NCI-H345 (cell line): ENCODE measurements at regions not wholly inside any gene's neighbourhood (a gene's known extent, or its start where the extent isn't known, plus 50 kb on each side); places are given as distances from the start of the nearest gene placed in this dataset.

Experiments used
- DNase-seq: peaks from one replicate; lab custom pipeline; 2025; lab: John Stamatoyannopoulos, UW

DNA sequence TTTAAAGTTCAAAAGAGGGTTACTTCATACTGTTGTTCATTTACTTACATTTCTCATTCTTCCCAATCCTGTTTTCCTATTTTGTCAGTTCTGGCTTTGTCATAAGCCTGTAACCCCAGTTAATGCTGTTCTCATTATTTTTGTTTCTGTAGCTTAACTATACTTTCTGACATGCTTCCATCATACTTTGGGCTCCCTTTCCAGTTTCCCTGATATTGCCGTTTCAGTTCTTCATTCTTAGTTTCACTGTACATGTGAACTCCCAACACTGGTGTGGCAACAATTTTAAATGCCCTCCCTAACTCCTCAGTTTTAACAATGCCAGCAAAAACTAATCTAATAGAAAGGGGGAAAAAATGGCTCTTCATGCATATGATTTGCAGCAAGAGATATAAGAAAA lies 456.7 kb downstream of the LMO4 start:
- no peak for DNase-seq

DNA sequence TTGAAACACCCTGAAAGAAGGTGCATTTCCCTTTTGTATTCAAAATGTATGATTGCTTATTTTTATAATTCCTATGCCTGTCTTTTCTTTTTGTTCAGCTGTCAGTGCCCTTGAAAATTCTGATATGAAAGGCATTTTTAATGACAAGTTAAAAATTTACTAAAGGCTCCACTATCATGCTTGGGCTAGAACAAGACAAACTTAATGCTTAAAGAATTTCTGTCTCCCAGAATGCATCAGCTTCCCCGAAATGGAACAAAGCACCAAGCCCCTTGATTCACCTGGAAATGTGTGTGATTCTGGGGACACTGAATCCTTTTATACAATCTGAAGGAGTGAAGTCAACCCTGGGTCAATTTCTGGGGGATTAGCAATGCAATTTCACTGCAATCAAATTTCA lies 457.5 kb downstream of the LMO4 start:
- DNase-seq, result no peak

DNA sequence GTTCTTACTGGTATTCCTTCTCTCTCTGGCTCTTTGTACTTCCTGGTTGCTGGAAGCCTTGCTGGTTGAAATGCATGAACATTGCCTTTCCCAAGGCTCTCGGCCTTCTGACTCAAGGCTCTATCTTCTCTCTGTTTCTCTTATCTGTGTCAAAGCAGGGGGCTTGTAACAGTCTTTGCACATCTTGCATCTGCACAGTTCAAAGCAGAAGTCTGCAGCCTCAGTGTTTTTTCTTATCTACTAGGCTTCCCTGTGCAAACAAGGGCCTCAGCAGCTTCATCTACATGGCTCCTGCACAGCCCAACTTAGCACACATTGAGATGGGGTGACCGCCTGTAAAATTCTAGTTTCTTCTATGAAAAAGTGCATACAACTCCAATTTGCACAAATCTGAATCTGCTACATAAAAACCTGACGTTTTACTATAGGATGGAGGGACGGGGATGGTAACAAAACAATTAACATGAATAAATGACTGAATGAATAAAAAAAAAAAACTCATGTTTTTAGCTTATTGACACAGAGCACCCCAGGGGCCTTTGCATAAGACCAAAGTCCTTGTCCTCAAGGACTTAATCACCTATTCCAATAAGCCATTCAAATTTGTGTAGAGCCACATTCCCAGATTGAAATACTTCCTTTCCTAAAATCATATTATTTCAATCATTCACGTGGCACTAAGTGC lies 458.3 kb downstream of the LMO4 start:
- no peak for DNase-seq

DNA sequence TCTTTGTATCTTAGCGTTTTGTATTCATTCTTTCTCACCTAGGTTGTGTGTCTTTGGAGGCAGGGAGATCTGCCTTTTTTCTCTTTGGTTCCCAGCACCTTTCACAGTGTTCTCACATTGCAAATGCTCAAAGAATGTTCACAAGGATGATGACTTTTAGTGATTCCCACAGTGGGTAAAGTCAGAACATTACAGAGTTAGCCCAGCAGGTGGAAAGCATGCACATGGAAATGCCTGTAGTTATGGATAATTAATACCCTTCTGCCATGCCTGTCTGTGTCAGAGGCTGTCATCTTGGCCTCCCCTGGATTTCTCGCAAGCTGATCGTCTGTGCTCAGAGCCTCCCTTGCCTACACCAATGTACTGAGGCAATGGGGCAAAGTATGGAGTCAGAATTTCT lies 458.9 kb downstream of the LMO4 start:
- DNase-seq, result no peak

DNA sequence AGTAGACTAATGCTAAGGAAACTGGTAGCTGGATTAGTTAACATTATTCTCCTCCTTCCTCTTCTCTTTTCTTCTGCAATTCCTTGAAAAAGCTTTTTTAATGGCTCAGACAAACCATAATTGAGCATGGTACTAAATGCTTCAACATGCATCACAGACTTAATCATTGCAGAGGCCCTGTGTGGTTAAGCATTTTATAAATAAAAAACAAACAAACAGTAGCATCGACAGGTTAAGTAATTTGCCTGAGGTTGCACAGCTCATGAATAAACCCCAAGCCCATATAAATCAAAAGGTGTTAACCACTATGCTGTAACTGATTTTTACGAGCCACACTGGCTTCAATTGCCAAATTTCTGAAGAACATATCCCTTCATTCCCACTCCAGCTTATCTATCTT lies 462.1 kb downstream of the LMO4 start:
- DNase-seq, result no peak

DNA sequence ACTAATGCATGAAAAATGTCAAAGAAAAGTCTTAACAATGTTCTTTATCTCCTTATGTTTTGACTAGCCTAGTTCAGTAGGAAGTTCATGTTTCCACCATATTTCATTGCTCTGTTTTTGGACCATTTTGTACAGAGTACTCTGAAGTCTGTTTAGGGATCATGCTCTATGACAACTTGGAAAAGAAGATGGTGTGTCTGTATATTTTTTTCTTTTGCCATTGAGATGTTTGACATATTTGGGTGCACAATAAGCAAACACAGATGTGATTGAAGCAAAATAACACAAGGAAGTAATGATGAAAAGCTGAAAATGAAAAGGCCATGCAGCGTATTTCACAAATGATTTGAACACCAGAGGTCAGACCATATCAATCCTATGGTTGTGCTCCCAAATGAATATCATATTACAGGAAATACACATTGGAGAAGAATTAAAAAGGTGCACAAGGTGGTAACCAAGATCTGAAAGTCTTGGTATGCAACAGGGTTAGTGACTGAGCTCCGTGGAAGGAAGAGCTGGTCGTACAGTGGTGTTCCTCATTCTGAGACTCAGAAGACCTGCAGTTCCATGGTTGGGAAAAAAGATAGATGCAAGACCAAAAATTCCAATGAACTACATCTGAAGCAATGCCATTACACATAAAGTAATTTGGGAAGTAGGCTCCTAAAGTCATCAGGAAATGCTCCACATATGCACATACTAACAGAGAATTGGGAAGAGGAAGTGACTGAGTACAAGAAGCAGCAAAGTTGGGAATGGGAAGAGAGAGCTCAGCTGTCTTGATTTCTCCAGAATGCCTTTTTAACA lies 463.5 kb downstream of the LMO4 start:
- no peak for DNase-seq

DNA sequence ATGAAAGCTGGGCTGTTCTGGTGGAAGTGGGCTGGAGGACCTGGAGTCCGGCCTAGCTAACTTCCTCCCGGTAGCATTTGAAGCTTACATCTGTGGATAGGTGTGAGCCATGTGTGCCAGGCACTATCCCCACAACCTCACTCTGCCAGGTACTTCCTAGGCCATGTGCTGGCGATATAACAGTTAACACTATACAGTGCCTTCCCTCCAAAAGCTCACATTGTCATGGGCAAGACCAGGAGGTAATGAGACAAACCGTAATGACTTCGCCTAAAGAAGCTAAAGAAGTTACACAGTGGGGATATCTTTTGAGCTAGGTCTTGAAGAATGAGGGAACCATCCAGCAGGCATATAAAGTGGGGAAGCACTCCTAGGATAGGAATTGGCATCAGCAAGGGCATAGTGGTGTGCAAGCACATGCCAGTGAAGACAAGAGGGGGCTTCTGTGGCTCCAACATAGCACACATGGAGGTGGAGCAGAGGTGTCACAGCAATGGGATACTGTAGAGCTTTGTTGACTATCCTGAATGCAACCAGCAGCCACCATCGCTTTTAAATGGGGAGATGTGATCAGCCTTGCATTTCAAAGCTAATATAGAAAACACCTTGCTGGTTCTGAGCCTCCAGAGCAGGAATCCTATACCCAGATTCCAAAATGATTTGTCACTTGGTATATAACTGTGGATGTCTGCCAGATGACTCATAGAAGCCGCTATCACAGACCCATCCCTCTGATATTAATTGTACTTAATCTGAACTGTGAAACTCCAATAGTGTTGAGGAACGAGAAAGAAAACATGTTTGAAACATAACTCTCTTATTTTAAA lies 466.3 kb downstream of the LMO4 start:
- DNase-seq, result no peak

DNA sequence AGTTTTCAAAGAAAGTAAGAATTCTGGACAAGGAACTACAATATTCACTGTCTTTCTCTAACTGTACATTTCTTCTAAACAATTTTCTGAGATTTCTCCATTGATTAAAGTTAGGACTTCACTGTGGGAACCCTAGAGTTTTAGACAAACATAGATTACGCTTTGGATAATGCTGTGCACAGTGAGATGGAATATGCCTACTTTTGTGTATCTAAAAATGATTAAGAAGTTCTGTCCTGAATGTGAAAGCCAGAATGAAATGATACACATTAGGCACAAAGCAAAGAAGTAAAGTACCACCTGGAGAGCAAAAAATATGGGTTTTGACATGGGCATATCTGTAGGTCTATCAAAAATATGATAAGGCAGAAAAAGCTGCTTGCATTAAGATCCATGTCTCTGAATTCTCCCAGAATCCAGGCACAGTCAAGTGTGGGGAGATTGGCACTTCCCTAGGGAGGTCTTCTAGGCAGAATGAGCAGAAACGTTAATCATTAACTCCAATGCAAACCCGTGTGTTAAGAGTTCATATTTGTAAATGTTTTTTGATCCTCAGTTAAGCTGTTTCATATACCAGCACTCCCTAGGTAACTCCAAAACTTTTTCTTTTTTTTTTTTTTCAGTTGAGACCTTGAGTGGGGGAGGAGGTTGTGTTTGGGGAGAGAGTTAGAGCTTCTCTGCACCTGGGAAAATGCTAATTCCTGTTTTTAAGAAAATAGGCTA lies 467.1 kb downstream of the LMO4 start:
- no peak for DNase-seq

DNA sequence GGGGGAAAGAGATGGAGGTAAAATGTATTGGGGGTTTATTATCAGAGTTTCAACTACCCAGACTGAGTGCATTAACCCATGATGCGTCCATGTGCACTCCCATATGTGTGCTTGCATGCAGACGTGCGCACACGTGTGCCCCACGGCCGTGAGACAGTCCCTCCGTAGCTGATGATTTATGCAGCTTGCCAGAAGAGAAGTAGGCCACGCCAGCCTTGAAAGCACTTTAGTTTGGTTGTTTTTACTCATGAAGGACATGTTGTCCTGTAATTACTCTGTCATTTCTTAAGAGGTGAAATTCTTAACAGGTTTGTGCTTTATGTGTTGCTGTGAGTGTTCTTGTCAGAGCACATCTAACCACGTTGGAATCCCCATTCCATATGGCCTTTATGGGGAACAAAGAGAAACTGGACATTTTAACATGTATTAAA lies 467.8 kb downstream of the LMO4 start:
- no peak for DNase-seq

DNA sequence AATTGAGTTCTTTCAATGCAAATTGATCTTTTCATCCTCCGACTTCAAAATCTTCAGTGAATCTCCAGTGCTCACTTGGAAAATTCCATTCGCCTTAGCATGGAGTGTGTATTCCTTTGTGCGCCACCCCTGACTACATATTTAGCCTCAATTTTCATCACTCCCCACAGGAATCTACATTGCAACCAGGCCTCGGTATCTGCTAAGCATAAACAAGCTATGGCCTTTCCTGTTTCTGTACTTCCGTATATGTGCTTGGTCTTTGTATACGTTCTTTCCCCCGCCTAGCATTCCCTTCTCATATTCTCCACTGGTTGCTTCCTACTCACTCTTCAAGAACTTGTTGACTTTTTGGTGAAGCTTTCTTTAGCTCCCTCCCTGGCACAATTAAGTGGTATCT lies 470.8 kb downstream of the LMO4 start:
- DNase-seq, result no peak

DNA sequence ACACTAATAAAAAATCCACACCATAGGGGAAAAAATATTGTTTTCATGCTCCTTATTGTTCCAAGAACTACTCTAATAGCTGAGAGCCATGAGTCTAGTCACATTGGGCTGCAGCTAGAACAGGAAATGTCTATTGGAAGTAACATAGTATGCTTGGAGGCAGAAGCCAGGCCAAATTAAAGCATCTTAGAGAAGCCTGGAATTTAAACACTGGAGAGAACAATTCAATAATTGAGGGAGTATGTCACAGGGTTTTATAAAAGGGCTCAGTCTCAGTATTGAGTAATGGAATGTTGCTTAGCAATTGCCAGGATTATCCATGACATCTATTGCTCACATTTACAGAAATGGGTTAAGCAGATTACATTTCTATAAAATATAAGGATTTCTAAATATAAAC lies 471.3 kb downstream of the LMO4 start:
- DNase-seq, result no peak

DNA sequence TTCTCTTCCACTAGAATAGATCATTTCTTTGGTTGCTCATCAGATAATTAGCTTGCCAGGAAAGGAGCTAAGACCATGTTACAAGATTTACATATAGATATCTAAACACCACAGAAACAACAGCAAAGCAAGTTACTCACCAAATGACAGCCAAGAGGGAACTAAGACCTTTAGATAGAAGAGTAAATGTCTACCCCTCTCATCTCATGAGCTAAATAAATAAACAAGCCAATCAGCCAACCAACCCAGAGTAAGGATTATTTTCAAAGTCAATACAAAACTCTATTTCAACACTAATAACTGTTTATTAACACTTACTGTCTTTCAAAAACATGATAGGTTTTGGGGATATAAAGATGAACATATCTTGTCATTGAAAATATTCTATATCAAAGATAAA lies 474.7 kb downstream of the LMO4 start:
- DNase-seq, result no peak

DNA sequence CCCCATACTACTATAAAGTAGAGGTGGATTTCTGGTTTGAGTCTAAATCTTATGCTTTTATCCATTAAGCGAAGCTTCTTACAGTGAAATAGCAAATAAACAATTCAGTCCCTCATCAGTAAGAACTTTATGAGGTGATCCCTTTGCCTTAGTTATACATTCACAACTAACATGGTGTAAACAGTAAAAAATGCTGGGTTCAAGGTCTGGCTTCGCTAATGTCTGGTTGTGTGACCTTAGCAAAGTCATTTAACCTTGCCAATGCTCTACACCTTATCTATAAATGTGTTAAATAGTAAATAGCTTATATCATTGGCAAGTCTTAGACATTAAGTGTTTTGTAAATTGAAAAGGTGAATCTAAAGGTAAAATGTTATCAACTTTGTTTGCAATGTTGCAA lies 475.4 kb downstream of the LMO4 start:
- no peak for DNase-seq

DNA sequence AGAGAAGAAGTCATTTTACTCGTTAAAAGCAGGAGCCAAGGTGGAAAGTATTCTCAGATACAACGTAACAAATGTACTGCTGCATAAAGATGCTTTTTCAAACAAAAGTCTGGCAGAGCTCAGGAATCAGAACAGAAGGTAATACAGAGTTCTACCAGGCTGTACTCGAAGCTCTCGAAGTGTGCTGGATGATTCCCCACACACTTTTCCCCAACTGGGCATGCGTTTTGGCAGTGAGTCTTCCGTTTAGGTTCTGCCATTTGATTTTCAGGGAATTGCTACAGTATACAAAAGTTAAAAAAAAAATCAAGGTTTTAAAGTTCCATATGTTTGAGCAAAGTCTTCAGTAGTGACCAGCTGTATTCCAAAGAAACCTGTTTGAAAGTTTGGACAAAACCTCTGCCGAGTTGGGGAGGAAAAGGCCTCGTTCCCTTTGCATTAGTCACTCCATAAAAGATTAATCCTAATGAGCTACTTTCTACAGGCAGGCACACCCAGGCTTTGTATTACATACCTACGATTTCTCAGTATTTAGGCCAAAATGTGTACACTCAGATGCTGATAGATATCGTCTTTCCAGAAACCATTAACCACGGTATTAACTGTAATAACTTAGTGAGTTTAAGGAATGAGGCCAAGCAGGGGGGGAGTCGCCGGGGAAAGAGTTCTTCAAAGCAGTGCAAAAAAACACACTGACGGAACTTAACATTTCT lies 477.1 kb downstream of the LMO4 start:
- no peak for DNase-seq

DNA sequence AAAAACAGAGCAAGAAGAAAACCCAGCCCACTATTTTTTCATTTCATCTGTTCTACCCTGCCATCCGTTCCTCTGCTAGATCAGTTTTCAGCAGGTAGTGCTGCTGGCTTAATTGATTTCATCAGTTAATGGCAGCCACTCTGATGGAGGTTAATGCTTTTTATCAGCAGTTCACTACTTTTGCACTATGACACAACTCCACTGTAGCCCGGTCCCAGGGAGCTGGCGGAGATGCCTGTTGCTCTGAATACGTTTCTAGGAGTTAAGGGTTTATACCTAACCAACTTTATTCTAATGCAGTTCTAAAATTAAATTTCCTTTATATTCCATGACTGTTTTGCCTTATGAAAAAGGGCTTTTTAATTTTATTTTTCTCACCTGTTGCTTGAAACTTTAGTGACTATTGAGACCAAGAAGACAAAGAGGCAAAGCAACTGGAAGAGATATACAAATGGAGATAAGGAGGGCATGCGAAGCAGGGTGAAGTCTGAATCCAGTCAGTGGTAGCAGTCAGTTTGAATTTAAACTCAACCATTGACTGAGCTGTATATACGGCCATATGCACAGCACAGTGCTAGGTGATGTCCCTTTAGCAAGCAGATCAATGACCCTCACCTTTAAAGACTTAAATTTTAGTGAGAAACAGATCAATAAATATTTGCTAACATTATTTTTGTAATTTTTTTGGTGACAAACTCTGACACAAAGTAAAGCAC lies 477.9 kb downstream of the LMO4 start:
- DNase-seq, result no peak

DNA sequence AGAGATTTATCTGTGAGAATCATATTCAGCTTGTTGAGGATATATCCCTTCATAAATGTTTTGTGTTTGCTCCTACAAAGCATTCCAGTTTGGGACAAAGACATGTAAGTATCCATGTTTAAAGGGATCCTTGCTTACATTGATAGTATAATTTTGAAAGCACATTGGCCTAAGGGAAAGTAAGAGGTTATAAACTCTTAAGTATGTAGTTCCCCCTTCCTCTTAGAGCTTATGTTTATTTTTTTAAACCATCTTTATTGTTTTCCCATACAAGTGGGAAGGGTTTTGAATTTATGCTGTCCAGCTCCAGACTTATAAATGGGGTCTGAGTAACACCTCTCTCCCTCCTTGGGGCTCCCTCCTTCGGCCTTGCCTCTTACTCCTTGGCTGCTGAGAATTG lies 481.5 kb downstream of the LMO4 start:
- DNase-seq, result no peak

DNA sequence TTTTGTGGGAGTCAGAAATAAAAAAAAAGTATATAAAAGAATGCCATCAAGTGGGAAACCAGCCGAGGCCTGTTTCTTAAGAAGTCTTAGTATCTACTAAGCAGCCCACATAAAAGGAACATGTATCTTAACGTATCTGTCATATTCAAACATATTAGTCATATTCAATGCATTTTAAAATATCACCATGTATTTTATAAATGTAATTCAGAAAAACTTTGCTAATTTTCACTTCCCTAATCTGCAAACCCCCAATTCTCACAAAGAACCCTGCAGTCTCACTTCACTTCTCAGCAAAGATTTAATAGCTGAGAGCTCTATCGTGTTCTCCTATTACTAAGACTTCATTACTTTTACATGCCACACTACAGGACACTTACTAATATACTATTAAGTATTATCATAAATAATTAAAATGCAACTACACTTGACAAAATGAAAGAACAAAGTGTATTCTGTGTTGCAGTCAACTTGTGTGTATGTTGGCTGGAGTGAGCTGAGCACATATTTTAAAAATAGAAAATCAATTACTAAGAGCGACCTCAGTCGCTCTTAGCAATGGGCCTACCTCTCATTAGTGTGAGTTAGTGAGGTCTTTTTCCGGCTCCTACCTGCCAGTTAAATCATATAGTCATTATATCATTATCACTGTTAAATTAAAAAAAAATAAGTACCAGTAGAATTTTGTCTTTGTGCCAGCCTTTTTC lies 484.3 kb downstream of the LMO4 start:
- no peak for DNase-seq

DNA sequence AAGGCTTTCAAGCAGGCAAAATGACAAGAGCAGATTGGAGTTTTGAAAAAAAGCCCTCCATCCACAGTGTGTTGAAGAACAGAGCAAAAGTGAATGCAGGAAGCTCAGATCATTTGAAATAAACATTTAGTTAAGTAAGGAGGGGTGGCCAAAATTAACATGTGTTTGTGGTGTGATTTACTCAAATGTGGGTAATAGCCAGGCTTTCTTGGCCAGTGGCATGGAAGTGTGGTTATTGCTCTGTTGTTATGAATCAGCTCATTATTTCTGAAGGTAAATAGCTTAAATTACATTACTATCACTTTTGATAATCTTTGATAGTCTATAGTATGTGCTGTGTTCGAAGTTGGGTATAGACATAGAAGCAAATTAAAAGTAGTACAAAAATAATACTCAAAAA lies 485.9 kb downstream of the LMO4 start:
- DNase-seq, result no peak

DNA sequence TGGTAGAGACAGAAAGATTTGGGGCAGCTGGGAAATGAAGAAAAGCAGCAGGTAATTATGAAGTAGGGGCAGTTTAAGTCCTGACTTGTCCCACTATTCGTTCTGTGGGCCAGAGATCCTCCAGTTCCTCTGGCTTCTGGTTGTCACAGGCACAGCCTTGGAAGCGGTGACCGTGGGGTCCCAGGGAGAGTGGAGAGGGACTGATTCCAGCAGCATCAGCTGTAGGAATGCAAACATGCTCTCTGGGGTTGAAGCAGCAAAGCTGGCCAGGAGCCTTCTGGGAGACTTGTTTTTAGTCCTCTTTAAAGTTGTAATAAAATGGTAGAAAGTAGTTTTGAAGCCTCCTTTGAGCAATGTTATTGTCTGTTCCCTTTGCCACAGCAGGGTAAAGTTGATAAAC lies 488.0 kb downstream of the LMO4 start:
- no peak for DNase-seq

DNA sequence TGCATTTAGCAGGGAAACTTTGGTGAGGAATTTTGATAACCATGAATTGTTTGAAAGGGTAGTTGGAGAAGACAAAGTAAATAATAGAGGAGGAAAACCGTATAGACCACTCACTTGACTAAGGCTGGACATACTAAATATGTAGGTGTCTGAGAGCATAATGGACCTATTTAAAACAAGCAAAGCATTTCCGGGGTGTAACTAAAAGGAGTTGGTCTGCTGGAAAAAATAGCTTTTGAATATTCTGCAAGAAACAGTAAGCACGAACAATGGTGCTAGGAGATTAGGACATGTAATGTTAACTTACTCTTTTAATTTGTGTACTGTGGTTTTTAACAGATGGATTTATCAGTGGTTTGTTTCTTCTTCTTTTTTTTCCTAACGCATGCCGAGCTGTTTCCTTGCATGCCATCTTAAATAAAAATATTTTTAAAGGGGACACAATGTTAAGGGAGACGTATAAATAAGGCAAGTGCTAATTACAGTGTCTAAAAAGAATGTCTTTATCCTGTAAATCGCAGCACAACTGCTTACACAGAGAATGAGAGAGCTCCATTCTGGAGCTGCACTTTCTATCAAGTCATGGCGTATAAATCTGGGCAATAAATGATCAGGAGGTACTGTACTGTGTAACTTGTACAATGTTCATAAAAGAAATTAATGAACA lies 492.1 kb downstream of the LMO4 start:
- DNase-seq, result no peak
